Myocyte (in vitro differentiated cells): ENCODE measurements at regions not wholly inside any gene's neighbourhood (a gene's known extent, or its start where the extent isn't known, plus 50 kb on each side); places are given as distances from the start of the nearest gene placed in this dataset.
A peak's percentile ranks its signal among the peaks of the same experiment; 100 is the strongest.
"Not testable (repeated sequence)": the region's sequence is repeated elsewhere in the genome, so short reads cannot be mapped to it uniquely, and the experiment has no call there.

Experiments
- DNase-seq: peaks from one replicate; pipeline ENCODE4 v3.0.0-alpha.2; 2012; ENCODE audit warnings: low read depth

GRCh38 chr20:8986631-8987030 lies 82.3 kb upstream of the PLCB4 start:
- no peak for DNase-seq

GRCh38 chr20:8990770-8991169 lies 78.1 kb upstream of the PLCB4 start:
- DNase-seq = no peak

- no peak for DNase-seq
Observed at GRCh38 chr20:8994045-8994444, 74.8 kb upstream of the PLCB4 start.

GRCh38 chr20:8995761-8996160 lies 73.1 kb upstream of the PLCB4 start:
- no peak for DNase-seq

GRCh38 chr20:8996817-8997512 lies 71.9 kb upstream of the PLCB4 start:
- DNase-seq = no peak

- DNase-seq = peak; percentile 11
Observed at GRCh38 chr20:8997701-8998117, 71.2 kb upstream of the PLCB4 start.

GRCh38 chr20:9011121-9011520 lies 57.8 kb upstream of the PLCB4 start:
- DNase-seq = no peak

GRCh38 chr20:9015232-9015983 lies 53.5 kb upstream of the PLCB4 start:
- not testable (repeated sequence) for DNase-seq

GRCh38 chr20:9015984-9016324 lies 52.9 kb upstream of the PLCB4 start:
- DNase-seq = peak; percentile 57

- DNase-seq = no peak
Observed at GRCh38 chr20:9018346-9018745, 50.5 kb upstream of the PLCB4 start.
